ENCODE measurements at regions not wholly inside any gene's neighbourhood (a gene's known extent, or its start where the extent isn't known, plus 50 kb on each side); places are given as distances from the start of the nearest gene placed in this dataset.

- POLR2A ChIA-PET, result no interaction called here
- no peaks in the 10 kb centered on the region for H3K4me1 Mint-ChIP-seq
- no peak overlapping the region for H3K27ac Mint-ChIP-seq
- no peak overlapping the region for H3K4me3 Mint-ChIP-seq
- no peak for ATAC-seq
- no peak for DNase-seq
- H3K9me3 Mint-ChIP-seq (ENCODE audit: low read depth), result peaks cover 17% of the 10 kb centered on the region
- CTCF ChIA-PET, result no interaction called here
- no peaks in the 10 kb centered on the region for H3K36me3 Mint-ChIP-seq (ENCODE audit: low read depth)
- intact Hi-C loops (cut with DNase I, micrococcal nuclease), result no loop called here
- peaks cover 4% of the 10 kb centered on the region for H3K27me3 Mint-ChIP-seq
Measured at GRCh38 chr1:88088481-88088880, 595.6 kb upstream of the PKN2 start.

DNA sequence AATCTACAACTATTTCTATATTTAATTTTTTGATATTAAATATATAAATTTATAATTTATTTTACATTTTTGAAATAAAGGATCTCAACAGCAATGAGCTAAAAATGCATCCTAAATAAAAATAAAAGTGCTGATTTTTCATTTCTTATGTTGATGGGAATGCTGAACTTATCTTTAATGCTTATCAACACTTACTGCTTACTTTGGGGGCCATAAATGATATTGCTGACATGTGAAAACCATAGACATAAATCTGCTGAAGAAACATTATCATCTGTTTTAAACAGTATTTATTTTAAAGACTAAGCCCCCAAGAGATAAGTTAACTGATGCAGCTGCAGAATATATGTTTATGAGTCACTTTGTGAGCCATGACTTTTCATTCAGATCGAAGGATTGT lies 594.1 kb upstream of the PKN2 start:
- peaks cover 15% of the 10 kb centered on the region for H3K9me3 Mint-ChIP-seq (ENCODE audit: low read depth)
- DNase-seq (no peak), ATAC-seq (no peak)
- H3K4me1 Mint-ChIP-seq, result no peaks in the 10 kb centered on the region
- H3K4me3 Mint-ChIP-seq, result no peak overlapping the region
- no peaks in the 10 kb centered on the region for H3K36me3 Mint-ChIP-seq (ENCODE audit: low read depth)
- no peak overlapping the region for H3K27ac Mint-ChIP-seq
- peaks cover 4% of the 10 kb centered on the region for H3K27me3 Mint-ChIP-seq
- intact Hi-C loops (cut with DNase I, micrococcal nuclease), result no loop called here
- CTCF ChIA-PET, result no interaction called here
- POLR2A ChIA-PET, result no interaction called here

DNA sequence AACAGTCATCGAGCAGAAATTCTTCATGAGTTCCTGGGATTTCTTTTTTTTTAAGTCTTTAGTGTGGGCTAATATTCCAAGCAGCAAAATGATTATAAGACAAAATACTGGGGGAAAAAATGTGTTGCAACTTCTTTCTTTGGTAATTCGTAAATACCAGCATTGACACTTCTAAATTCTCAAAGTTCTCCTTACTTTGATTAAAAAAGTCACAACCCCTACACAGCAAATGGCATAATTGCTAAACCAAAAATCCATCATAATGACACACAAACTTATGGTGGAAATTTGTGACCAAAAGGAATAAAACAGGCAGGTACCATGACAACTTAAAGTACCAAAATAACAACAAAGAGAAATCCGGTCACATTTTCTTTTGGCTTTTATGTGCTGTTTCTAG lies 585.2 kb upstream of the PKN2 start:
- peaks cover 2% of the 10 kb centered on the region for H3K27me3 Mint-ChIP-seq
- no peak overlapping the region for H3K4me3 Mint-ChIP-seq
- CTCF ChIA-PET, result no interaction called here
- no peak for DNase-seq
- H3K27ac Mint-ChIP-seq, result no peak overlapping the region
- no peaks in the 10 kb centered on the region for H3K9me3 Mint-ChIP-seq (ENCODE audit: low read depth)
- H3K4me1 Mint-ChIP-seq, result no peaks in the 10 kb centered on the region
- intact Hi-C loops (cut with DNase I, micrococcal nuclease), result no loop called here
- H3K36me3 Mint-ChIP-seq (ENCODE audit: low read depth), result no peaks in the 10 kb centered on the region
- POLR2A ChIA-PET, result no interaction called here
- no peak for ATAC-seq

DNA sequence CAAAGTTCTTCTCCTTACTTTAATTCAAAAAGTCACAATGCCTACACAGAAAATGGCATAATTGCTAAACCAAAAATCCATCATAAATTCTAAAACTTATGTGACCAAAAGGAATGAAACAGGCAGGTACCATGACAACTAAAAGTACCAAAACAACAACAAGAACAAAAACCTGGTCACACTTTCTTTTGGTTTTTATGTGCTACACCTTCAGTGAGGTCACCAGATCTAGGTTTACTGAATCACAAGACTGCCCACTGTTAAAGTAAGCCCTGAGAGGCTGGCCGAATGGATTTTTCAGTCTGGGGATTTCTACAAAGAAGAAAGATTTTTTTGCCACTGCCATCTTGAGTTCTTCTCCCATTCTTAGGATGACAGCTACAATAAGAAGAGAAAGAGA lies 583.0 kb upstream of the PKN2 start:
- Mint-ChIP-seq H3K4me3 (no peak overlapping the region), H3K9me3 (ENCODE audit: low read depth) (no peaks in the 10 kb centered on the region), H3K27ac (no peak overlapping the region), H3K27me3 (peaks cover 2% of the 10 kb centered on the region), H3K36me3 (ENCODE audit: low read depth) (no peaks in the 10 kb centered on the region), H3K4me1 (no peaks in the 10 kb centered on the region)
- intact Hi-C loops (cut with DNase I, micrococcal nuclease), result no loop called here
- DNase-seq (no peak), ATAC-seq (no peak)
- ChIA-PET CTCF (no interaction called here), POLR2A (no interaction called here)

DNA sequence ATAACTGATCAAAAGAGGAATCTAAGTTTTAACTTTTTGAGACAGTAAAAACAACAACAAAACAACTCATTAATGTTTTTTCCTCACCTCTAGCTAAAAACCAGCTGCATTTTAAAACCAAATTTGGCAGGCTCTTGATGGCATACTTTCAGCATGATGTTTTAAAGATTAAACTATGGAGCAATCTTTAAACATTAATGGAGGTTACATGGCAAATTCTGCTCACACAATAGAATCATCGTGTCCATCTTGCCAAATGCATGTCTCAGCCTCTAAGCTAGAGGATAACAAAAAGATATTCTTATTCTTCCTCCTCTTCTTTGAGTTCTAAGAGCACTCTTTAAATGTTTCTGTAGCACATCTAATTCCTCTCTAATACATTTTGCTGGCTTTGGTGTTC lies 579.8 kb upstream of the PKN2 start:
- Mint-ChIP-seq H3K4me3 (no peak overlapping the region), H3K36me3 (ENCODE audit: low read depth) (no peaks in the 10 kb centered on the region), H3K9me3 (ENCODE audit: low read depth) (no peaks in the 10 kb centered on the region), H3K27ac (no peak overlapping the region), H3K4me1 (no peaks in the 10 kb centered on the region), H3K27me3 (peaks cover 2% of the 10 kb centered on the region)
- ChIA-PET POLR2A (no interaction called here), CTCF (interaction anchor here (1.4 kb wide), 1 partner anchor 10 kb away, joined by 5 read pairs; no protein-coding TSS in a partner anchor)
- DNase-seq (no peak), ATAC-seq (no peak)
- intact Hi-C loops (cut with DNase I, micrococcal nuclease), result no loop called here

DNA sequence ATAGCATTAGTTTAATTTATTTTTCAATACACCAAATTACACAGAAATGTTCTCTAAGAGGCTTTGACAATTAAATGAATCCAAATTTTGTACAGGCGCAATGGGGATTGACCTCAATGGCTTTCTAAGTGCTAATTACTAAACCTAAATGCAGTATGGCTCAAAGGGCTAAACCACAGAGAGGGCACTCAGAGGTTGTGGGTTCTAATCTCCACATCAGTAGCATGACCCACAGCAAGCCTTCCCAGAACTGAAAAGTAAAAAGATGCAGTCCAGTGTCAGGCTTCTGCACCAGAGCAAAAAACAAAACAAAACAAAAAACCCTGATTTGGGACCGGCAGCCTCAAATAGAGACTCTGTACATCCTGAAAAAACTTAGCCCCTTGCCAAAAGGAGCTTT lies 579.2 kb upstream of the PKN2 start:
- CTCF ChIA-PET, result no interaction called here

DNA sequence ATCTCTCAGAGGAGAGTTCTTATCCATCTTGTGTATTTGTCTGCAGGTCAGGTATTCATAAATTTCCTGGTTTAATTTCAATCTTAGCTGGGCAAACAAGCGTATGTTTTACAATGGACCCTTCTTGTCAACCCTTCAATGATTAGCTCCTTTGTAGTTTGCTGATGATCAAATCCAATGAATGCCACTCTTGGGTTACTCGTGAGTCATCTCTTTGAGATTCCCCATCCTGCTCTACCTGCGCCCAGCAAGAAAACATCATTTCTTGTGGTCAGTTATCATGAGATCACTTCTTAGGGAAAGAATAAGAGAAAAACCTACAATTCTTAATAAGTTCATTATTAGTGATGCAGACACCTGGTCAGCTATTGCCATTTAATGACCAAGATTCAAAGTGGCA lies 572.3 kb upstream of the PKN2 start:
- Mint-ChIP-seq H3K27ac (no peak overlapping the region), H3K36me3 (ENCODE audit: low read depth) (no peaks in the 10 kb centered on the region), H3K4me1 (no peaks in the 10 kb centered on the region), H3K9me3 (ENCODE audit: low read depth) (no peaks in the 10 kb centered on the region), H3K4me3 (no peak overlapping the region), H3K27me3 (no peaks in the 10 kb centered on the region)
- ATAC-seq, result no peak
- no peak for DNase-seq
- ChIA-PET POLR2A (no interaction called here), CTCF (interaction anchor here (0.8 kb wide), 1 partner anchor 47 kb away, joined by 3 read pairs; no protein-coding TSS in a partner anchor)
- intact Hi-C loops (cut with DNase I, micrococcal nuclease), result no loop called here

More for the DNA sequence above, 579.2 kb upstream of the PKN2 start:
- Mint-ChIP-seq H3K27ac (no peak overlapping the region), H3K4me1 (no peaks in the 10 kb centered on the region), H3K27me3 (peaks cover 2% of the 10 kb centered on the region), H3K9me3 (ENCODE audit: low read depth) (no peaks in the 10 kb centered on the region), H3K4me3 (no peak overlapping the region), H3K36me3 (ENCODE audit: low read depth) (no peaks in the 10 kb centered on the region)
- POLR2A ChIA-PET, result no interaction called here
- no peak for ATAC-seq
- intact Hi-C loops (cut with DNase I, micrococcal nuclease), result no loop called here
- DNase-seq, result no peak

- H3K27ac Mint-ChIP-seq, result no peak overlapping the region
- intact Hi-C loops (cut with DNase I, micrococcal nuclease), result no loop called here
- H3K27me3 Mint-ChIP-seq, result peaks cover 6% of the 10 kb centered on the region
- H3K4me1 Mint-ChIP-seq, result no peaks in the 10 kb centered on the region
- H3K9me3 Mint-ChIP-seq (ENCODE audit: low read depth), result no peaks in the 10 kb centered on the region
- ATAC-seq, result no peak
- no peaks in the 10 kb centered on the region for H3K36me3 Mint-ChIP-seq (ENCODE audit: low read depth)
- H3K4me3 Mint-ChIP-seq, result no peak overlapping the region
- ChIA-PET POLR2A (no interaction called here), CTCF (no interaction called here)
- DNase-seq, result no peak
Measured at GRCh38 chr1:88117597-88117996, 566.5 kb upstream of the PKN2 start.

DNA sequence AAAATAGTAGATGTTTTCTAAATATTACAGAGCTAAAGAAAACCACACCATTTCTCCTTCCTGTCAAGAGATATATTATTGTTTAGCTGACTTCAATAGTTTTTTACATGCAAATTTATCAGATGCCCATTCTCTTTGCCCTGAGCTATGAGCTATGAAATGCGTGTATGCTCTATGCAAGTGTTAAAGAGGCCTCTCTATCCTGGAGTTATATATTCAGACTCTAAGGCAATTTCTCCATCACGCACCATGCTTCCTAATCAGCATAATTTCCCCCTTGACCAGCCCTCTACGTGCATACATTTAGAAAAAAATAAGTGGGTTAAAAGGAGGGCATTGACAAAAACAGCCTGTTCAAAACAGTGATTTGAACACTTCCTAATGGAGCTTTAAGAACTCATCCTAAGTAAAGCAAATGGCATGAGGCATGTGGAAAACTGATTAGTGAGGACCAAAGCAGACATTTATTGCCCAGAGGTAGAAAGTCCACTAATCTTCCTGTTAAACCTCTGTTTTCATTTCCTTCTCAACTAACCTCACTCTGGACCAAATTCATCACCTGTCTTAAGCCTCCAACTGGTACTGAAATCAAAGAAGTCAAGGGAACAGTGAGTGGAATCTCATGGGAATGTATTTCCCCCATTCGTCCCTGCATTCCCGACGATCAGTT lies 565.8 kb upstream of the PKN2 start:
- ATAC-seq (no peak), DNase-seq (no peak)
- no peak overlapping the region for H3K4me3 Mint-ChIP-seq
- H3K9me3 Mint-ChIP-seq (ENCODE audit: low read depth), result no peaks in the 10 kb centered on the region
- no peak overlapping the region for H3K27ac Mint-ChIP-seq
- no peaks in the 10 kb centered on the region for H3K4me1 Mint-ChIP-seq
- intact Hi-C loops (cut with DNase I, micrococcal nuclease), result no loop called here
- H3K36me3 Mint-ChIP-seq (ENCODE audit: low read depth), result no peaks in the 10 kb centered on the region
- POLR2A ChIA-PET, result no interaction called here
- CTCF ChIA-PET, result interaction anchor here (0.8 kb wide), 1 partner anchor 145 kb away, joined by 3 read pairs; no protein-coding TSS in a partner anchor
- H3K27me3 Mint-ChIP-seq, result peaks cover 6% of the 10 kb centered on the region

- POLR2A ChIA-PET, result no interaction called here
- Mint-ChIP-seq H3K4me3 (no peak overlapping the region), H3K36me3 (ENCODE audit: low read depth) (no peaks in the 10 kb centered on the region), H3K4me1 (no peaks in the 10 kb centered on the region), H3K27me3 (peaks cover 6% of the 10 kb centered on the region), H3K27ac (no peak overlapping the region), H3K9me3 (ENCODE audit: low read depth) (no peaks in the 10 kb centered on the region)
- CTCF ChIA-PET, result no interaction called here
- DNase-seq (no peak), ATAC-seq (no peak)
- intact Hi-C loops (cut with DNase I, micrococcal nuclease), result no loop called here
Measured at GRCh38 chr1:88124614-88125013, 559.5 kb upstream of the PKN2 start.

DNA sequence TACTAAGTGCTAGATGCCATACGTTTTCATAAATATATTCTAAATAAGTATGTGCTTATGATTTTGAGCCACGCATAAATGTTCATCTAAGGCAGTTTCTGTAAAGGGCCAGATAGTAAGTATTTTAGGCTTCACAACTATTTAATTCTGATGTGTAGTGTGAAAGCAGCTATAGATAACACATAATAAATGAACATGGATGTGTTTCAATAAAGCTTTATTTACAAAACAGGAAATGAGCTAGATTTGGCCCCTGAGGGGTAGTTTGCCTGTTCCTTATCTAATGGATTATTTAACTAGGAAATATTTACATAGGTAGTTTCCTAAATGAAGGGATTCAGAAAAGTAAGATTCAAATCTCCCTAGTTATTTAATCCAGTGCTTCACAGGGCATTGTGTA lies 557.6 kb upstream of the PKN2 start:
- Mint-ChIP-seq H3K9me3 (ENCODE audit: low read depth) (no peaks in the 10 kb centered on the region), H3K27ac (no peak overlapping the region), H3K27me3 (peaks cover 6% of the 10 kb centered on the region), H3K4me3 (no peak overlapping the region), H3K36me3 (ENCODE audit: low read depth) (no peaks in the 10 kb centered on the region), H3K4me1 (no peaks in the 10 kb centered on the region)
- ChIA-PET POLR2A (no interaction called here), CTCF (interaction anchor here (0.6 kb wide), 1 partner anchor 23 kb away, joined by 3 read pairs; no protein-coding TSS in a partner anchor)
- ATAC-seq, result no peak
- DNase-seq, result no peak
- intact Hi-C loops (cut with DNase I, micrococcal nuclease), result no loop called here

DNA sequence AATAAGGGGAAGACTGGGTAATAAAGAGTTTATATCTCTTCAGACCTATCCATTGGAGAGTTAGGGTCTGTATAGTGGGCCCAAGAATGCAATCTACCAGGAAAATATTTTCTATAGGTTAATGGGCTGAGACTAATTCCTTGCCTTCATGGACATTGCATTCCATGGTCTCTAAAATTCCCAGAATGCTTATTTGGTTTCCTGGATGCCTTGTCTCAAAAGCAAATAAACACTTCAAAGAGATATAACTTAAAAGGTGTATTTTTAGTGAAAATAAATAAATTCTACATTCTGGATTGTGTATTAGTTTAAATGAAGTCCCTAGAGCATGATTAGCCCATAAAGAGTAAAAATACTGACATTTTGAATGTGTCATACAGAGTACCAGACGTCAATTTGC lies 550.1 kb upstream of the PKN2 start:
- intact Hi-C loops (cut with DNase I, micrococcal nuclease), result no loop called here
- Mint-ChIP-seq H3K27ac (no peak overlapping the region), H3K36me3 (ENCODE audit: low read depth) (no peaks in the 10 kb centered on the region), H3K4me1 (no peaks in the 10 kb centered on the region), H3K27me3 (no peaks in the 10 kb centered on the region), H3K4me3 (no peak overlapping the region), H3K9me3 (ENCODE audit: low read depth) (no peaks in the 10 kb centered on the region)
- ChIA-PET CTCF (no interaction called here), POLR2A (no interaction called here)
- DNase-seq (no peak), ATAC-seq (no peak)

All from activated CD4-positive, alpha-beta T cell treated with anti-CD3 and anti-CD28 coated beads for 36 hours (primary cell).